EL (cell line): ENCODE measurements at regions not wholly inside any gene's neighbourhood (a gene's known extent, or its start where the extent isn't known, plus 50 kb on each side); places are given as distances from the start of the nearest gene placed in this dataset.
"Not testable (repeated sequence)": the region's sequence is repeated elsewhere in the genome, so short reads cannot be mapped to it uniquely, and the experiment has no call there.

Experiments
- DNase-seq: peaks from one replicate; pipeline ENCODE4 v3.0.0-alpha.2; 2016

GRCh38 chr12:46711756-46712155 is 114.0 kb downstream of the SLC38A4 start:
- peak; percentile 46 for DNase-seq

DNA sequence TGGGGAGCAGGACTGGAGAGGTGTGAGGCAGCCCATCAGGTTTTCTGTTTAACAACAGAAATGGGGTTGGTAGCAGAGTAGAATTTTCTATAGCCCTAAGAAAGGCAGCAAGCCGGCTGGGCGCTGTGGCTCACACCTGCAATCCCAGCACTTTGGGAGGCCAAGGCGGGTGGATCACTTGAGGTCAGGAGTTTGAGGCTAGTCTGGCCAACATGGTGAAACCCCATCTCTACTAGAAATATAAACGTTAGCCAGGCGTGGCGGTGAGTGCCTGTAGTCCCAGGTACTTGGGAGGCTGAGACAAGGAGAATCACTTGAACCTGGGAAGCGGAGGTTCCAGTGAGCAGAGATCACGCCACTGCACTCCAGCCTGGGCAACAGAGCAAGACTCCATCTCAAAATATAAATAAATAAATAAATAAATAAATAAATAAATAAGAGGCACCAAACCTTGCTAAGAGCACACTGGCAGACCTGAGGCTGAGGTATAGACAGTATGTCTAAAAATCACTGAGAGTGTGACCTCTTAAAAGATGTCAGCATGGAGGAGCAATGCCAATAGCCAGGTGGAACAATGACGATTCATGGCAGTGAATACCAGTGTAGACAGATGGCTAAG is 115.6 kb downstream of the SLC38A4 start:
- no peak for DNase-seq

DNA sequence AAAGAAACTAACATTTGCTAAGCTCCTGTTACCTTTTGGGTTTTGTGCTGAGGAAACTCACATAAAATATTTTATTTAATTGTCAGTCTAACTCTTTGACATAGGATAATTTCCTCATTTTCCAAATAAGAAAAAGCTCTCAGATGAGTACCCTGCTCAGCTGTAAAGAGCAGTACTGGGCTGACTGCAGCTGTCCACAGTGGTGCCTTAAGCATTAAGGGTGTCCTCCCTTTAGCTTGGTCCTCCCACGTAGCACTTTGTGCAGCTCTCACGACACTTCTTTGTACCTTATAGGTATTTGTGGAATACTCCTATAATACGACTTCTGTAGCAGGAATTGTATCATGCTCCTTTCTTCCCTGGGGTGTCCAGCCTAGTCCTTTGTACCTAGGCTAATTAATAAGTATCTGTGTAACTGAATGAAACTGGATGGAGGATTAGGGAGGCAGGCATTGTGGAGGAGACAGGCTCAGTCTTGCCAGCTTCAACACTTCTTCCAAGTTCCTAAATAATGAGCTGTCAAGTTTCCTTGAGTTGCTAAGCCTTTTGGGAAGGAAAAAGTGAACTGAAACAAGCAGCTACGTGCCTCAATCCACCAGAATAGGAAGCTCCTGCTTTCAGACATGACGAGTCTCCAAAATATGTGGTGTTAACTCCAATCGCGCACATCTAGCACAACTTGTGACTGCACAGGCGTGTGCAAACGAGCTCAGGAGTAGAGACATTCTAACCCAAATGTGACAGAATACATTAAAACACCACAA is 123.0 kb downstream of the SLC38A4 start:
- DNase-seq: peak; percentile 76

GRCh38 chr12:46701356-46701755 is 124.4 kb downstream of the SLC38A4 start:
- no peak for DNase-seq

DNA sequence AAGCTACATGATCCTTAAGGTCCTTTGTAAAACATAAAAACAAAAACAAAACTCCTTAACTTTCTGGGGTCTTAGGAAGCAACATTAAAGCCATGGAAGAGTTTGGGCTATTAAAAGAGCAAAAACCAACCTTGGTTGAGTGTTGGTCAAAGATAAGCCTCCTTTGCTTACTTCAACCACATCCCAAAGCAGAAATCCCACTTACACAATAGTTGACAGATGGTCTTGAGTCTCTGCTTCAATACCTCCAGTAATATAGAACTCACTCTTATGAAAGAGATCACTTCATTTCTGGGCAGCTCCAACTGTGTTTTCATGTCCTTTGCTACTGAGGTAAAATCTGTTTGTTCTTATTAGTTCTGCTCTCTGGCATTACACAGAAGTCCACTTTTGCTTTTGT is 125.8 kb downstream of the SLC38A4 start:
- no peak for DNase-seq

GRCh38 chr12:46698003-46698402 is 127.8 kb downstream of the SLC38A4 start:
- DNase-seq: no peak

- DNase-seq: no peak
These were observed 132.3 kb downstream of the SLC38A4 start for GRCh38 chr12:46693518-46693917.

GRCh38 chr12:46693034-46693433 is 132.8 kb downstream of the SLC38A4 start:
- no peak for DNase-seq

DNA sequence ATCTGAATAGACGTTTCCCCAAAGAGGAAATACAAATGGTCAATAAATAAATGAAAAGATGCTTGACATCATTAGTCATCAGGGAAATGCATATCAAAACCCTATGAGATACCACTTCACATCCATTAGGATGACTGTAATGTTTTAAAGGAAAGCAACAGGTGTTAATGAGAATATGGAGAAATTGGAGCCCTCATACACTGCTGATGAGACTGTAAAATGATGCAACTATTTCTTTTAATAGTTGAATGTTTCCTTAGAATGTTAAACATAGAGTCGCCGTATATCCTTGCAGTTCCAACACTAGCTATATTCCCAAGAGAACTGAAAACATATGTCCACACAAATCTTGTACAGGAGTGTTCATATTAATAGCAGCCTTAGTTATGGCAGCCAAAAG is 133.2 kb downstream of the SLC38A4 start:
- no peak for DNase-seq

DNA sequence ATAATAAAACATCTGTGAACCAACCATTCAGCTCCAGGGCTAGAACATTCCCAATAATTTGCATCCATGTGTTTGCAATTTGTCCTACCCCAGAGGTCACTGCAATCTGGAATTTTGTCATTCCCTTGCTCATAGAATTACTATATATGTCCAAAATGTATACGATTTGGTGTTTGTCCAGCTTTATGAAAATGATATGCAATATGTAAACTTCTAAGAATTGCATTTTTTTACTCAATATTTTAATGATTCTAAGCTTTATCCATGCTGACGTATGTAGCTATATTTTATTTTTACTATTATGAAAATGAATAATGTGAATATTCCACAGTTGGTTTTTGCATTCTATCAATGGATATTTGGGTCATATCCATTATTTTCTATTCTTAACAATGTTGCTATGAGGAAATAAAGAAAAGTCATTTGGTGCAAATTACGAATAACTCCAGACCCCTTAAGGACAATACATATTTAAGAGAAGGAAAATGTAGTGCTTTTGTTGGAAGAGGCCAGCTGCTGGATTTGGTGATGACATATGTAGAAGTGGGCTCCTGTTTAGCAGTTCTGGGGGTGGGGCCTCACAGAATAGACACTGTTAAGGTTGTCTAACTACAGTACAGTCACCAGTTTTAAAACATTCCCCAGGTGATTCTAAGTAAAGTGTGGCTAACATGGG is 139.4 kb downstream of the SLC38A4 start:
- no peak for DNase-seq

- DNase-seq: not testable (repeated sequence)
These were observed 141.6 kb downstream of the SLC38A4 start for GRCh38 chr12:46684243-46684642.

DNA sequence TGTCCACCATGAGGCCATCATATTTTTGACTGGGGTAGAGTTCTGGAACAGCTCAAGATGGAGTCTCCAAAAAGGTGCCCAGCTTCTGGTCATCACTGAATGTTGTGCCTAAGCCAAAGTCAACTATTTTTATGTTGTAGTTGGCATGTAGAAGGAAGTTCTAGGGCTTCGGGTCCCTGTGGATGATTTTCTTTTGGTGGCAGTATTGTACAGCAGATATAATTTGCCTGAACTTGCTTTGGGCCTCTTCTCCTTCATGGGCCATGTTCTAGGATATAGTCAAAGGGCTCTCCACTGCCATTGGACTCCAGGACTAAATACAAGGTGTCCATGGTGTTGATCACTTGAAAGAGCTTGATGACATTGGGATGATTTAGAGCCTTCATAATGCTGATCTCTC is 143.6 kb downstream of the SLC38A4 start:
- no peak for DNase-seq

- DNase-seq: no peak
These were observed 145.3 kb downstream of the SLC38A4 start for GRCh38 chr12:46680506-46680905.

- no peak for DNase-seq
These were observed 146.0 kb downstream of the SLC38A4 start for GRCh38 chr12:46679754-46680153.

DNA sequence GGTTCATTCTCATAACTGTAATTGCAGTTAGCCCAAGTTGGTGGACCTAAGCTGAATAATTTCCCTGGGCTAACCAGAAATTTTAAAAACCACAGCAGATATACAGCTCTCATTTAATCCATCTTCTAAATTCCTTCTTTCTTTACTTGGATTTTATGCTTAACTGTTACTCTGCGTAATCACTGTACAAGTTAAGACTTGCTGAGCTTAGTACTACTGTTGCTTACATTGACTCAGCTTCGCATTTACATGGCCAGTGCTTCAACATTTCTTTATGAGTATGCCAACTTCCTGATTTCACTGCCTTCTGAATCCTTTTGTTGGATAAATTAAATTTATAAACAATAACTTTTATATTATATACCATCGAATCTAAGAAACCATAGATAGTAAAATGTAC is 147.4 kb downstream of the SLC38A4 start:
- no peak for DNase-seq

GRCh38 chr12:46677749-46678148 is 148.0 kb downstream of the SLC38A4 start:
- peak; percentile 49 for DNase-seq

DNA sequence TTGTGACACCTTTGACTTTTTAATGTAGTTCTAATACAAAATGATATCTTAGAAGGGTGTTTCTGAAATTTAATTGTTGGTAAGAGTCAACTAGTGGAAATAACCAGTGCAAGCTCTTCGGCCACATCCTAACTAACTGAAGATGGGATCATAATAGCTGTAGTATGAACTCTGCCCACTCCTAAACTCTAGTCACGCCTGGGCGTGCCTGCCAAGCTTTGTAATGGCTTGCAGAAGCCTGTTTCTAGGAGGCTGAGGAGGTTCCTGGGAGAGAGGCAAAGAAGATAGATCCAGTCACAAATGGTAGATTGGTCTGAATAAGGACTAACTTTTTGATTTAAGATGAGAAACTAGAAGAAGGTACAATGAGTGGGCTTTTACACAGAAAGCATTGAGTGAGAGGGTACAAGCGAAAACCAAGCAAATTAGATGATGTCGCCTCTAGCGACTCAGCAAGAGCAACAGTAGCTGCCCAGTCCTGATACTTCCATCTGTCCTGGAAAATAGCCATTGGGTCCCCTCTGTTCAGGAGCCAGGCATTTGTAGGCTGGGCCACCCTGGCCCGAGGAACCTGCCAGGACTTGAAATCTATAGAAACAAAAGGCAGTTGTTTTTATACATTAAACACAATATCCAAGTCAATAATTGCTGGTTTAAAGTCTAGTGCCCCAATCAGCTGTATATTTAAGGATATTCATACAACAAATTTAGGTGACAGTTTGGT is 148.8 kb downstream of the SLC38A4 start:
- DNase-seq: no peak

- DNase-seq: no peak
These were observed 149.4 kb downstream of the SLC38A4 start for GRCh38 chr12:46676396-46676795.

- DNase-seq: peak; percentile 58
These were observed 150.1 kb downstream of the SLC38A4 start for GRCh38 chr12:46675736-46676135.

DNA sequence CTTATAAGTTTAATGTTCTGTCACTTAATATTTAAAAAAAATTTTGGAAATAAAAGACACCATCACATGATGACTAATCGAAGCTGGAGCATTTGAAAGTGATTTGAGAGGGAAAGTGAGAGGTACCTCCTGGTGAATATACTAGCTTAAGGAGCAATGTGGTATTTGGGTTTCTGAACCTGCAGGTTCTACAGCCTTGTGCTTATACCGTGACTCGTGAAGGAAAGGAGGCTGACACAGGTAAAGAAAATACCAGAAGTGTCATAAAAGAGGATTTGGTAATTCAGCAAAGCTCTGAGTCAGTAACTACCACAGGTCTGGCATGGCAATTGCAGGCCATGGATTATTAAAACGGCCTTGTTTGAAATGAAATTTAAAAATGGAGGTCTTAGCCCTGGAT is 151.0 kb downstream of the SLC38A4 start:
- DNase-seq: no peak

- DNase-seq: no peak
These were observed 151.7 kb downstream of the SLC38A4 start for GRCh38 chr12:46674129-46674528.

DNA sequence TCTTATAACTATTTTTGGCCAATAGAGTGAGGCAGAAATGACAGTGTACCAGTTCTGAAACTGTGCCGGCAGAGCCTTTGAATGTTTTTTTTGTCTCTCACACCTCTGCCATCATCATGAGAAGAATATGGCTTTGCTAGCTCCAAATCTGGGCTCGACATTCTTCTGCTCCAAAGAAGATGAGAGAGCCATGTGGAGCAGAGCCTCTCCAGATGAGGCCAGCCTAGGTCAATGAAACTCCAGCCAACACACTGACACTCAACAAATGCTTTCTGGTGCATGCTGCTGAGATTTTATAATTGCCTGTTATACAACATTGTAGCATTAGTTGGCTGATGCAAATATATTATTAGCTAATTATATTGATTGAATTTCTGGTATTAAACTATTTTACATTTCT is 154.7 kb downstream of the SLC38A4 start:
- no peak for DNase-seq

- no peak for DNase-seq
These were observed 155.2 kb downstream of the SLC38A4 start for GRCh38 chr12:46670636-46671035.

GRCh38 chr12:46669720-46670119 is 156.1 kb downstream of the SLC38A4 start:
- no peak for DNase-seq
